K562 (cell line): ENCODE measurements at regions not wholly inside any gene's neighbourhood (a gene's known extent, or its start where the extent isn't known, plus 50 kb on each side); places are given as distances from the start of the nearest gene placed in this dataset.

Experiments
- ATAC-seq: fragments of 200-7000 bp; cut with Tn5 transposase; 3 replicates; pipeline ENCODE4 v1.9.1; 2020; ENCODE audit warnings: moderate library complexity
- BruUV-seq: library from RNA; stranded (reverse); fragments of 400-500 nt; replicated peaks from 2 replicates; lab custom pipeline; 2021; lab: Mats Ljungman, UMichigan
- CTCF ChIA-PET: fragments of 300-600 bp; formaldehyde crosslinking; extraction: SDS; loops from one replicate; lab custom pipeline; 2021; ENCODE audit warnings: low intra/inter-chr PET ratio; lab: Yijun Ruan, JAX
- POLR2A ChIA-PET: fragments of 300-600, 350-650 bp; sonication (Branson Sonifier 250); formaldehyde crosslinking; extraction: SDS; loops from one replicate; lab custom pipeline; 2021; ENCODE audit warnings: antibody characterized with exemption, inconsistent platforms; lab: Yijun Ruan, JAX
- DNase-seq, 4 experiments: peaks; one replicate each; pipeline versions ENCODE4 v3.0.0 to v3.0.0-alpha.2; 2011 to 2018; ENCODE audit warnings: low spot score in 3 of 4, mixed read lengths in 3 of 4; ENCODE audit errors: extremely low read depth in 1 of 4
- FAIRE-seq: peaks from 2 replicates; lab custom pipeline; 2011; peaks lifted over from hg19 to GRCh38; lab: Jason Lieb, UNC
- H2AFZ ChIP-seq: 2 replicates; pipeline ENCODE4 v1.6.0; 2011; ENCODE audit warnings: low read depth, low read length, control low read depth, inconsistent platforms
- H3K27ac ChIP-seq: fragments of 200-600 bp; 3 replicates; pipeline ENCODE4 v1.8.0; 2011; ENCODE audit warnings: low read depth, mild to moderate bottlenecking, control low read depth, inconsistent platforms, low read length, moderate library complexity, mixed read lengths; ENCODE audit errors: extremely low read depth
- H3K27me3 ChIP-seq, 2 experiments: fragments of 300-600 bp in 1 of 2; 2 replicates in 1 of 2; 3 replicates in 1 of 2; pipeline versions ENCODE4 v1.6.0 to v1.8.0; 2011; ENCODE audit warnings: inconsistent platforms in 2 of 2, low read length in 2 of 2, mild to moderate bottlenecking in 1 of 2, mixed read lengths in 1 of 2, moderate library complexity in 1 of 2; ENCODE audit not compliant: control insufficient read depth in 2 of 2, insufficient read depth in 2 of 2
- H3K36me3 ChIP-seq: fragments of 300-600 bp; 3 replicates; pipeline ENCODE4 v1.8.0; 2011; ENCODE audit warnings: mild to moderate bottlenecking, low read length, inconsistent platforms; ENCODE audit not compliant: control insufficient read depth, insufficient read depth
- H3K4me1 ChIP-seq, 2 experiments: fragments of 200-600 bp in 1 of 2; replicated peaks in 1 of 2; 2 replicates in 1 of 2; 3 replicates in 1 of 2; pipeline versions ENCODE4 v1.5.1 to v1.8.0; 2011; ENCODE audit warnings: inconsistent platforms in 2 of 2, low read length in 2 of 2, mild to moderate bottlenecking in 1 of 2, mixed read lengths in 1 of 2, moderate library complexity in 1 of 2; ENCODE audit not compliant: control insufficient read depth in 2 of 2, insufficient read depth in 2 of 2
- H3K4me2 ChIP-seq: 2 replicates; pipeline ENCODE4 v1.6.1; 2011; ENCODE audit warnings: low read length, control low read depth, inconsistent platforms, mixed read lengths; ENCODE audit not compliant: insufficient read depth
- H3K4me3 ChIP-seq: fragments of 200-600 bp; sonication (generic), shearing (Covaris generic); 2 replicates; pipeline ENCODE4 v1.5.1; 2016; ENCODE audit warnings: control low read depth, inconsistent platforms
- H3K79me2 ChIP-seq: fragments of 200-600 bp; 3 replicates; pipeline ENCODE4 v1.8.0; 2011; ENCODE audit warnings: low read length, inconsistent platforms; ENCODE audit not compliant: control insufficient read depth, insufficient read depth
- H3K9ac ChIP-seq, 2 experiments: 2 replicates each; pipeline versions ENCODE4 v1.6.0 to v1.6.1; 2011; ENCODE audit warnings: low read depth in 2 of 2, low read length in 2 of 2, control low read depth in 1 of 2, inconsistent platforms in 1 of 2, mild to moderate bottlenecking in 1 of 2, mixed read lengths in 1 of 2; ENCODE audit not compliant: insufficient read depth in 1 of 2
- H3K9me1 ChIP-seq: one replicate; pipeline ENCODE4 v1.6.0; 2011; ENCODE audit warnings: inconsistent platforms, mild to moderate bottlenecking, low read length, moderate library complexity; ENCODE audit not compliant: control insufficient read depth, insufficient read depth
- H3K9me3 ChIP-seq: replicated peaks from 2 replicates; pipeline ENCODE4 v1.5.1; 2011; ENCODE audit warnings: low read depth, low read length, inconsistent platforms; ENCODE audit not compliant: control insufficient read depth, insufficient read depth
- H4K20me1 ChIP-seq: replicated peaks from 2 replicates; pipeline ENCODE4 v1.6.1; 2011; ENCODE audit warnings: low read length, inconsistent platforms, mixed read lengths; ENCODE audit not compliant: control insufficient read depth, insufficient read depth
- CREM ChIP-seq: IDR thresholded peaks from 2 replicates; pipeline ENCODE4 v1.6.1; 2014; ENCODE audit warnings: antibody characterized with exemption, low read depth
- DLX4 ChIP-seq: fragments of 250-450 bp; sonication (Bioruptor Pico); IDR thresholded peaks from 2 replicates; pipeline ENCODE4 v1.6.1; 2021; ENCODE audit warnings: mild to moderate bottlenecking
- EHMT2 ChIP-seq: fragments of 450-650 bp; IDR thresholded peaks from 2 replicates; pipeline ENCODE4 v1.6.1; 2018; ENCODE audit warnings: antibody characterized with exemption
- GABPB2 ChIP-seq: fragments of 250-450 bp; sonication (Bioruptor Pico); conservative IDR thresholded peaks from 2 replicates; pipeline ENCODE4 v1.5.1; 2021; ENCODE audit warnings: mild to moderate bottlenecking
- GMEB1 ChIP-seq: fragments of 250-450 bp; sonication (Bioruptor Pico); IDR thresholded peaks from 2 replicates; pipeline ENCODE4 v1.4.0; 2020; ENCODE audit warnings: mild to moderate bottlenecking
- HBP1 ChIP-seq: fragments of 450-650 bp; formaldehyde crosslinking; IDR thresholded peaks from 2 replicates; pipeline ENCODE4 v1.4.0; 2022; ENCODE audit warnings: missing genetic modification characterization
- HMG20A ChIP-seq: fragments of 450-650 bp; formaldehyde crosslinking; conservative IDR thresholded peaks from 2 replicates; pipeline ENCODE4 v1.4.0; 2020; ENCODE audit warnings: mild to moderate bottlenecking, mixed read lengths
- MYBL2 ChIP-seq, 2 experiments: fragments of 450-650 bp in 1 of 2; sonication (generic) in 1 of 2; formaldehyde crosslinking in 1 of 2; IDR thresholded peaks; 2 replicates each; pipeline versions ENCODE4 v1.6.1 to v1.8.1; 2017 to 2022; ENCODE audit warnings: borderline replicate concordance in 1 of 2, inconsistent platforms in 1 of 2, low read depth in 1 of 2, mild to moderate bottlenecking in 1 of 2, missing genetic modification reagents in 1 of 2, moderate library complexity in 1 of 2
- SREBF2 ChIP-seq: sonication (generic); formaldehyde crosslinking; IDR thresholded peaks from 2 replicates; pipeline ENCODE4 v1.4.0; 2020; ENCODE audit warnings: mild to moderate bottlenecking, missing genetic modification reagents
- ZNF184 ChIP-seq: sonication (generic); formaldehyde crosslinking; IDR thresholded peaks from 2 replicates; pipeline ENCODE4 v1.5.0; 2020; ENCODE audit warnings: missing genetic modification reagents
- ZNF280B ChIP-seq: fragments of 250-450 bp; sonication (Bioruptor Pico); IDR thresholded peaks from 2 replicates; pipeline ENCODE4 v1.5.1; 2021; ENCODE audit warnings: mild to moderate bottlenecking
- ZNF436 ChIP-seq: fragments of 250-450, 450-650 bp; sonication (Bioruptor Pico); formaldehyde crosslinking; IDR thresholded peaks from 2 replicates; pipeline ENCODE4 v1.7.0; 2020; ENCODE audit warnings: mild to moderate bottlenecking
- ZZZ3 ChIP-seq: fragments of 450-650 bp; IDR thresholded peaks from 2 replicates; pipeline ENCODE4 v1.6.1; 2016; ENCODE audit warnings: antibody characterized with exemption, mild to moderate bottlenecking, moderate library complexity
- WGBS: fragments of 100-300 bp; shearing (Covaris generic); methylation state at CpG from one replicate; pipeline ENCODE4 v1.1.6; 2016; ENCODE audit warnings: low coverage, mixed read lengths; ENCODE audit not compliant: insufficient coverage; ENCODE audit errors: missing lambda C conversion rate; 5-methylcytosine and 5-hydroxymethylcytosine counted together
- in situ Hi-C: fragments of 300-500 bp; cut with MboI; formaldehyde crosslinking; loops from 4 replicates; pipeline ENCODE4 v1.15.0; 2018; ENCODE audit warnings: inconsistent platforms, mixed read lengths
- intact Hi-C: fragments of 100-400 bp; cut with micrococcal nuclease; formaldehyde crosslinking; loops from 2 replicates; pipeline ENCODE4 v1.14.2; 2022
- TF ChIP-seq, protein P1 (sequence below): fragments of 450-650 bp; formaldehyde crosslinking; conservative IDR thresholded peaks from 2 replicates; pipeline ENCODE4 v1.4.0; 2022; ENCODE audit warnings: mild to moderate bottlenecking, missing genetic modification characterization

DNA sequence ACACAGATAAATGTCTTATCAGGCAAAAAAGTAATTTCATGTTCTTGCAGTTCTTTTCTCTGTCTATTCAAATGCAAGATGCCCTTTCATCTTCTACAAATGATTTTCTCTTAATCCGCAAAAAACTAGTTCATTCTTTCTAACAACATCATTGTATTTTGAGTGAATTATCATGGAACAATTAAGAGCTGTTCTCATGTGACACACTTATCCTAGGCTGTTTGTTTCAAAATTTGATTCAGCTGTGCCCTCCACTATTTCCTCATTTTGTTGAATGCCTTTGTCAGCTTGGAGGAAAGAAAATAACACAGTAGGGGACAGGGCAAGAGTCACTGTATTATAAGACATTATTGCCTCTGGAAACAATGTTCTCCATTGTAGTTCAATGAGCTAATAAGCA, 396.9 kb downstream of the KCTD12 start (continued):
- TF ChIP-seq, protein P1, sequence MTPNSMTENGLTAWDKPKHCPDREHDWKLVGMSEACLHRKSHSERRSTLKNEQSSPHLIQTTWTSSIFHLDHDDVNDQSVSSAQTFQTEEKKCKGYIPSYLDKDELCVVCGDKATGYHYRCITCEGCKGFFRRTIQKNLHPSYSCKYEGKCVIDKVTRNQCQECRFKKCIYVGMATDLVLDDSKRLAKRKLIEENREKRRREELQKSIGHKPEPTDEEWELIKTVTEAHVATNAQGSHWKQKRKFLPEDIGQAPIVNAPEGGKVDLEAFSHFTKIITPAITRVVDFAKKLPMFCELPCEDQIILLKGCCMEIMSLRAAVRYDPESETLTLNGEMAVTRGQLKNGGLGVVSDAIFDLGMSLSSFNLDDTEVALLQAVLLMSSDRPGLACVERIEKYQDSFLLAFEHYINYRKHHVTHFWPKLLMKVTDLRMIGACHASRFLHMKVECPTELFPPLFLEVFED: no peak
- no peak for TF ChIP-seq GMEB1 (CRISPR knock-in tag)

DNA sequence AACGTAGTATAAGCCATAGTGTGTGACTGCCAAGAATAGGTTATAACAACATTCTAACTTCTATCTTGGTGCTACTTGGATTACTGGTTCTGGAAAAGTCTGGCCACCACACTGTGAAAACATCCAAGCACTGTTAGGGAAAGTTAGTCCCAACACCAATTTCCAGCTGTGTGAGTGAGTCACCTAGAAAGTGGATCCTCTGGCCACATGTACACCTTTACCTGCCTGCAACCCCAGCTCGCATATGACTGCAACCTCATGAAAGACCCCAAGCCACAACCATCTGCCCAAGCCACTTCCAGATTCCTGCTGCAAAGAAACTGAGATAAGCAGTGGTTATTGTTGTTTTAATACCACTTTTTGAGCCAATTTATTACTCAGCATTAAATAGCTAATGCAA, 404.5 kb downstream of the KCTD12 start:
- intact Hi-C loops: no loop called here
- CTCF ChIA-PET: no interaction called here
- no peak for ATAC-seq

More for the DNA sequence above, 404.5 kb downstream of the KCTD12 start:
- FAIRE-seq (no peak), DNase-seq (no peak)
- no peak overlapping the region for H2AFZ ChIP-seq
- no peaks in the 10 kb centered on the region for H3K9me1 ChIP-seq
- H3K9ac ChIP-seq: no peak overlapping the region
- no peak overlapping the region for H3K4me2 ChIP-seq
- POLR2A ChIA-PET: no interaction called here
- H3K4me1 ChIP-seq: no peaks in the 10 kb centered on the region
- no peaks in the 10 kb centered on the region for H3K27me3 ChIP-seq
- no peak overlapping the region for H3K27ac ChIP-seq
- H4K20me1 ChIP-seq: no peaks in the 10 kb centered on the region
- no peak overlapping the region for H3K4me3 ChIP-seq
- H3K9me3 ChIP-seq: no peaks in the 10 kb centered on the region
- no TSS peak for BruUV-seq
- TF ChIP-seq ZNF280B (CRISPR knock-in tag) (no peak), DLX4 (CRISPR knock-in tag) (no peak), SREBF2 (CRISPR knock-in tag) (no peak), HBP1 (CRISPR knock-in tag) (no peak), ZZZ3 (no peak), ZNF436 (no peak), MYBL2 (IDR thresholded peaks at IDR 0.05; ENCODE audit: low read depth) (no peak), MYBL2 (CRISPR knock-in tag; IDR thresholded peaks at IDR 0.05; ENCODE audit: borderline replicate concordance) (no peak), CREM (no peak), ZNF184 (CRISPR knock-in tag) (no peak), HMG20A (CRISPR knock-in tag) (no peak), EHMT2 (no peak), GABPB2 (CRISPR knock-in tag) (no peak)
- in situ Hi-C loops: no loop called here
- 0% methylated on average over 2 of the region's 2 CpGs for WGBS
- H3K79me2 ChIP-seq: no peaks in the 10 kb centered on the region
- no peaks in the 10 kb centered on the region for H3K36me3 ChIP-seq
